Sigmoid colon (tissue), 4 donors: ENCODE measurements at regions not wholly inside any gene's neighbourhood (a gene's known extent, or its start where the extent isn't known, plus 50 kb on each side); places are given as distances from the start of the nearest gene placed in this dataset.

ENCODE experiments used
- POLR2A ChIP-seq, 2 donors: fragments of 450-650 bp; IDR thresholded peaks; one replicate each; pipeline ENCODE4 v1.6.1; 2016; ENCODE audit warnings: antibody characterized with exemption in 2 of 2, mild to moderate bottlenecking in 2 of 2, moderate library complexity in 2 of 2
- POLR2AphosphoS5 ChIP-seq, 4 donors: sonication (generic); formaldehyde crosslinking; IDR thresholded peaks; one replicate each; pipeline ENCODE4 v1.6.1; 2017; ENCODE audit warnings: antibody characterized with exemption in 4 of 4
- TF ChIP-seq, protein P1 (sequence below), 4 experiments: fragments of 450-650 bp in 3 of 4; fragments of 200-600 bp in 1 of 4; IDR thresholded peaks; one replicate each; pipeline ENCODE4 v1.5.1; 2016 to 2019; ENCODE audit warnings: antibody characterized with exemption in 4 of 4, mild to moderate bottlenecking in 3 of 4, moderate library complexity in 2 of 4

DNA sequence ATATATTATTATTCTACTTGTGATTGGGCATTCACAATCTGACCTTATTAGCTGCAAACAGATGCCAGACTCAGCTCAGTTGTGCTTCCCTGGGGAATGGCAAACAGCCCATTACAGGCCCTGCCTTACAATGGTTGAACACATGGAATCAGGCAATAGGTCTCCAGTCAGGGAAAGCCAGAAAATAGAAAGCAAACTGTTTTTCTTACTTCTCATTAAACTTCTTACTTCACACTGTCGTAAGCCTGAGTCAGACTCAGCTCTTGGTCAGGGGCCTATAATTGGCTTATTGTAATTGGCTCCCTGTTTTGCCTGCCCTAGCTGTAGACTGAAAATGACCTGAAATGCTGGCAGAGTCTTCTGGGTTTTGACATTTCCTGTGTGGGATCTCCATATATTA, 77.0 kb upstream of the CA10 start:
- TF ChIP-seq, protein P1, sequence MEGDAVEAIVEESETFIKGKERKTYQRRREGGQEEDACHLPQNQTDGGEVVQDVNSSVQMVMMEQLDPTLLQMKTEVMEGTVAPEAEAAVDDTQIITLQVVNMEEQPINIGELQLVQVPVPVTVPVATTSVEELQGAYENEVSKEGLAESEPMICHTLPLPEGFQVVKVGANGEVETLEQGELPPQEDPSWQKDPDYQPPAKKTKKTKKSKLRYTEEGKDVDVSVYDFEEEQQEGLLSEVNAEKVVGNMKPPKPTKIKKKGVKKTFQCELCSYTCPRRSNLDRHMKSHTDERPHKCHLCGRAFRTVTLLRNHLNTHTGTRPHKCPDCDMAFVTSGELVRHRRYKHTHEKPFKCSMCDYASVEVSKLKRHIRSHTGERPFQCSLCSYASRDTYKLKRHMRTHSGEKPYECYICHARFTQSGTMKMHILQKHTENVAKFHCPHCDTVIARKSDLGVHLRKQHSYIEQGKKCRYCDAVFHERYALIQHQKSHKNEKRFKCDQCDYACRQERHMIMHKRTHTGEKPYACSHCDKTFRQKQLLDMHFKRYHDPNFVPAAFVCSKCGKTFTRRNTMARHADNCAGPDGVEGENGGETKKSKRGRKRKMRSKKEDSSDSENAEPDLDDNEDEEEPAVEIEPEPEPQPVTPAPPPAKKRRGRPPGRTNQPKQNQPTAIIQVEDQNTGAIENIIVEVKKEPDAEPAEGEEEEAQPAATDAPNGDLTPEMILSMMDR (IDR thresholded peaks at IDR 0.05), result no peak
- TF ChIP-seq POLR2A (IDR thresholded peaks at IDR 0.05) (no peak), POLR2AphosphoS5 (IDR thresholded peaks at IDR 0.05) (no peak)
